ENCODE measurements at regions not wholly inside any gene's neighbourhood (a gene's known extent, or its start where the extent isn't known, plus 50 kb on each side); places are given as distances from the start of the nearest gene placed in this dataset.

- TF ChIP-seq CTCF (IDR thresholded peaks at IDR 0.05) (no peak), POLR2A (IDR thresholded peaks at IDR 0.05) (no peak), EP300 (IDR thresholded peaks at IDR 0.05) (no peak)
These were observed 198.7 kb upstream of the IVNS1ABP start for GRCh38 chr1:185515696-185516095.
